Immature natural killer cell (primary cell): ENCODE measurements at regions not wholly inside any gene's neighbourhood (a gene's known extent, or its start where the extent isn't known, plus 50 kb on each side); places are given as distances from the start of the nearest gene placed in this dataset.
"Not testable (repeated sequence)": the region's sequence is repeated elsewhere in the genome, so short reads cannot be mapped to it uniquely, and the experiment has no call there.

ENCODE experiments used
- DNase-seq, 3 donors: peaks; one replicate each; pipeline ENCODE4 v3.0.0; 2022; ENCODE audit warnings: mixed read lengths in 1 of 3
- H3K27ac Mint-ChIP-seq, 6 donors: one replicate each; pipeline ENCODE4 v1.8.0; 2020; ENCODE audit warnings: mixed read lengths in 6 of 6, mild to moderate bottlenecking in 5 of 6, inconsistent platforms in 4 of 6, moderate library complexity in 3 of 6
- H3K27me3 Mint-ChIP-seq, 3 donors: one replicate each; pipeline ENCODE4 v1.8.0; 2020 to 2021; ENCODE audit warnings: low read depth in 3 of 3, mild to moderate bottlenecking in 3 of 3, mixed read lengths in 3 of 3, moderate library complexity in 3 of 3, inconsistent platforms in 1 of 3
- H3K36me3 Mint-ChIP-seq, 3 donors: one replicate each; pipeline ENCODE4 v1.8.0; 2020; ENCODE audit warnings: mixed read lengths in 3 of 3, inconsistent platforms in 2 of 3, mild to moderate bottlenecking in 2 of 3
- H3K4me1 Mint-ChIP-seq, 2 donors: one replicate each; pipeline ENCODE4 v1.8.0; 2020; ENCODE audit warnings: inconsistent platforms in 2 of 2, mild to moderate bottlenecking in 2 of 2, mixed read lengths in 2 of 2, moderate library complexity in 1 of 2
- H3K4me3 Mint-ChIP-seq, 5 donors: one replicate each; pipeline ENCODE4 v1.8.0; 2020; ENCODE audit warnings: mild to moderate bottlenecking in 5 of 5, mixed read lengths in 5 of 5, inconsistent platforms in 3 of 5, moderate library complexity in 3 of 5
- H3K9me3 Mint-ChIP-seq, 6 donors: one replicate each; pipeline ENCODE4 v1.8.0; 2020; ENCODE audit warnings: mild to moderate bottlenecking in 6 of 6, mixed read lengths in 6 of 6, inconsistent platforms in 4 of 6, moderate library complexity in 3 of 6

- Mint-ChIP-seq H3K4me1 (no peaks in the 10 kb centered on the region), H3K36me3 (no peaks in the 10 kb centered on the region), H3K27ac (no peak overlapping the region), H3K4me3 (no peak overlapping the region), H3K9me3 (peaks cover 10 to 37% (median 20%) of the 10 kb centered on the region in 6 donors), H3K27me3 (peaks cover 0 to 1% (median 0%) of the 10 kb centered on the region in 3 donors)
- DNase-seq, result no peak
Measured at GRCh38 chr3:84567796-84568195, 391.0 kb upstream of the CADM2 start.

GRCh38 chr3:84573962-84574361 is 384.8 kb upstream of the CADM2 start:
- Mint-ChIP-seq H3K27me3 (peaks cover 0 to 3% (median 1%) of the 10 kb centered on the region in 3 donors), H3K4me3 (no peak overlapping the region), H3K9me3 (peaks cover 13 to 57% (median 42%) of the 10 kb centered on the region in 6 donors), H3K4me1 (no peaks in the 10 kb centered on the region), H3K36me3 (peaks cover 0 to 4% (median 0%) of the 10 kb centered on the region in 3 donors), H3K27ac (no peak overlapping the region)
- no peak for DNase-seq

GRCh38 chr3:84586427-84586826 is 372.4 kb upstream of the CADM2 start:
- Mint-ChIP-seq H3K9me3 (peaks cover 10 to 49% (median 29%) of the 10 kb centered on the region in 6 donors), H3K36me3 (peaks cover 0 to 4% (median 4%) of the 10 kb centered on the region in 3 donors), H3K27me3 (no peaks in the 10 kb centered on the region), H3K4me1 (no peaks in the 10 kb centered on the region), H3K27ac (no peak overlapping the region), H3K4me3 (no peak overlapping the region)
- no peak for DNase-seq

GRCh38 chr3:84600703-84601225 is 358.0 kb upstream of the CADM2 start:
- Mint-ChIP-seq H3K4me1 (no peaks in the 10 kb centered on the region), H3K27me3 (peaks cover 0 to 3% (median 0%) of the 10 kb centered on the region in 3 donors), H3K27ac (no peak overlapping the region)

GRCh38 chr3:84601303-84601702 is 357.5 kb upstream of the CADM2 start:
- Mint-ChIP-seq H3K4me3 (no peak overlapping the region), H3K27ac (no peak overlapping the region), H3K36me3 (peaks cover 0 to 5% (median 0%) of the 10 kb centered on the region in 3 donors), H3K27me3 (peaks cover 0 to 3% (median 0%) of the 10 kb centered on the region in 3 donors), H3K9me3 (peaks cover 1 to 55% (median 18%) of the 10 kb centered on the region in 6 donors), H3K4me1 (no peaks in the 10 kb centered on the region)
- DNase-seq, result no peak

More at GRCh38 chr3:84600703-84601225, 358.0 kb upstream of the CADM2 start:
- DNase-seq, result no peak
- H3K9me3 Mint-ChIP-seq, result peaks cover under 1 to 50% (median 19%) of the 10 kb centered on the region in 6 donors
- H3K36me3 Mint-ChIP-seq, result peaks cover 0 to 5% (median 0%) of the 10 kb centered on the region in 3 donors
- no peak overlapping the region for H3K4me3 Mint-ChIP-seq

GRCh38 chr3:84621823-84622222 is 337.0 kb upstream of the CADM2 start:
- Mint-ChIP-seq H3K4me3 (no peak overlapping the region), H3K27ac (no peak overlapping the region), H3K9me3 (peaks cover 11 to 41% (median 32%) of the 10 kb centered on the region in 6 donors), H3K4me1 (no peaks in the 10 kb centered on the region), H3K36me3 (peaks cover 0 to 5% (median 0%) of the 10 kb centered on the region in 3 donors), H3K27me3 (no peaks in the 10 kb centered on the region)
- DNase-seq, result no peak

- Mint-ChIP-seq H3K4me1 (no peaks in the 10 kb centered on the region), H3K27ac (no peak overlapping the region), H3K4me3 (no peak overlapping the region), H3K36me3 (no peaks in the 10 kb centered on the region), H3K9me3 (peaks cover 8 to 67% (median 29%) of the 10 kb centered on the region in 6 donors), H3K27me3 (no peaks in the 10 kb centered on the region)
- DNase-seq, result no peak
Measured at GRCh38 chr3:84634668-84635067, 324.1 kb upstream of the CADM2 start.

DNA sequence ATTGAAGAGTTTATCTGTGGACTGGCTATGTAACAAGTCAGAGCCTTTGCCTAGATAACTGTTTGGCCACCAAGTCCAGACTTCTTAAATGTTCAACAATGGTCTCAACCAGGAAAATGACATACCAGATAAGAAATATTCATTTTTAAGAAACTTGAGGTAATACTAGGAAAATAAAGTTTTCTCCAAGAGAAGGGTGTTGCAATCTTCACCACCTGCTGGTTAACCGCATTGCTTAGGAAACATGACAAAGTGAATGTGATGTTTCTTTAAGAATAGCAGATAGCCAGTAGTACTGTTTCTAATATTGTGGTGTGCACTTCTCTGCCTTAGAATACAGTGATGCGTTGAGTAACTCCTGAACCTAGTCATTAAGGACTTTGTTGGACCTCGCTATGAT is 321.5 kb upstream of the CADM2 start:
- no peaks in the 10 kb centered on the region for H3K4me1 Mint-ChIP-seq
- DNase-seq, result no peak
- H3K9me3 Mint-ChIP-seq, result peaks cover 11 to 55% (median 28%) of the 10 kb centered on the region in 6 donors
- H3K27me3 Mint-ChIP-seq, result no peaks in the 10 kb centered on the region
- no peak overlapping the region for H3K27ac Mint-ChIP-seq
- H3K36me3 Mint-ChIP-seq, result no peaks in the 10 kb centered on the region
- no peak overlapping the region for H3K4me3 Mint-ChIP-seq

GRCh38 chr3:84666468-84666867 is 292.3 kb upstream of the CADM2 start:
- H3K4me1 Mint-ChIP-seq, result no peaks in the 10 kb centered on the region

DNA sequence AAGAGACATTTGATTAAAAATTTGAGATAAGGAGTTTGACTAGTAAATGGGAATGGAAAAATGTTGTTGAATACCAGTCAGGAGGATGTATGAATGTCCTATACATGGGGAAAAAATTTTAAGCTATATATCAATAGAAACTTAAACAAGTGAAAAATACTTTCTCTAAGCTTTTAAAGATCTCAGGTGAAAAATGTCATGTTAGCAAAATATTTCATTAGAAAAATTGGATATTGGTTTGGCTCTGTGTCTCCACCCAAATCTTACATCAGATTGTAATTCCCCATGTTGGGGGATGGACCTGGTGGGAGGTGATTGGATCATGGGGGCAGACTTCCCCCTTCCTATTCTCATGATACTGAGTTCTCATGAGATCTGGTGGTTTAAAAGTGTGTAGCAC is 279.6 kb upstream of the CADM2 start:
- Mint-ChIP-seq H3K4me3 (no peak overlapping the region), H3K9me3 (peaks cover 16 to 63% (median 43%) of the 10 kb centered on the region in 6 donors), H3K27ac (no peak overlapping the region), H3K36me3 (no peaks in the 10 kb centered on the region), H3K4me1 (no peaks in the 10 kb centered on the region), H3K27me3 (peaks cover 0 to 2% (median 0%) of the 10 kb centered on the region in 3 donors)
- no peak for DNase-seq

More at GRCh38 chr3:84666468-84666867, 292.3 kb upstream of the CADM2 start:
- H3K27me3 Mint-ChIP-seq, result no peaks in the 10 kb centered on the region
- H3K36me3 Mint-ChIP-seq, result no peaks in the 10 kb centered on the region
- H3K9me3 Mint-ChIP-seq, result peaks cover 2 to 22% (median 11%) of the 10 kb centered on the region in 6 donors
- no peak overlapping the region for H3K4me3 Mint-ChIP-seq
- H3K27ac Mint-ChIP-seq, result no peak overlapping the region
- no peak for DNase-seq

DNA sequence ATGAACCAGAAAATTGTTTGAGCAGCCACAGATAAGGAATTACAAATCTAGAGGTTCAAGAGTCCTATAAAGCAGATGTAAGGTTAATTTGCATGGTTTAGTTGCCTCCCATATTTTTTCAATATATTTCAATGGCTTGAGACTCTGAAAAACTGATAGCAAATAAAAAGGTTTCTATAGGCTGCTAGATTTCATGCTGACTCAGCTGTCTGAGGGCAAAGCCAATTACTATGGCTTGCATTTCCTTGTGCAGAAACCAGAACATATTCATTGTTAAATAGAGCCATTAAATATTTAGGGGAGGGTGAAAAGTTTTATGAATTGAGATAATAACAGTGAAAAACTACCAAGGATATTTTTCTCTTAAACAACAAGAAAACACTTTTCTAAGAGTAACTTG is 278.1 kb upstream of the CADM2 start:
- peaks cover 20 to 56% (median 34%) of the 10 kb centered on the region in 6 donors for H3K9me3 Mint-ChIP-seq
- no peak for DNase-seq
- no peaks in the 10 kb centered on the region for H3K36me3 Mint-ChIP-seq
- H3K4me1 Mint-ChIP-seq, result no peaks in the 10 kb centered on the region
- no peaks in the 10 kb centered on the region for H3K27me3 Mint-ChIP-seq
- no peak overlapping the region for H3K4me3 Mint-ChIP-seq
- H3K27ac Mint-ChIP-seq, result no peak overlapping the region

DNA sequence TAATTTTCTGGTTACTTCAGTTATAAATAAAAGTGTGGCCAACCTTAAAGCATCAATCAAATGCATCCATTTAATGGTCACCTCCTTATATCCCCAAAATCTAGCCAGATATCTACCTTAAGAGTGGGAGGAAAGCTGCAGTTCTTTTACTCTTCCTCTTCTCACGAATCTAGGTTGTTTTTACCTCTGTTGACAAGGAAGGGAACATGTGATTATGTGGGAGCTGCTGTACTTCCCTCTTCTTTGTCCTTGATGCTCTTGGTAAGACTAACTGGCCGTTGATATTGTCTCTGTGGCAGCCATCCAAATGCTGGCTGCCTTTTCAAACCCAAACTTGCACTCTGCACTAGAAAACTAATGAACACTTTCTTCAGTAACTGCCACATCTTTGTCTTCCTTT is 275.3 kb upstream of the CADM2 start:
- Mint-ChIP-seq H3K4me1 (no peaks in the 10 kb centered on the region), H3K27ac (no peak overlapping the region), H3K9me3 (peaks cover 20 to 46% (median 24%) of the 10 kb centered on the region in 6 donors), H3K4me3 (no peak overlapping the region), H3K36me3 (no peaks in the 10 kb centered on the region), H3K27me3 (no peaks in the 10 kb centered on the region)
- no peak for DNase-seq

DNA sequence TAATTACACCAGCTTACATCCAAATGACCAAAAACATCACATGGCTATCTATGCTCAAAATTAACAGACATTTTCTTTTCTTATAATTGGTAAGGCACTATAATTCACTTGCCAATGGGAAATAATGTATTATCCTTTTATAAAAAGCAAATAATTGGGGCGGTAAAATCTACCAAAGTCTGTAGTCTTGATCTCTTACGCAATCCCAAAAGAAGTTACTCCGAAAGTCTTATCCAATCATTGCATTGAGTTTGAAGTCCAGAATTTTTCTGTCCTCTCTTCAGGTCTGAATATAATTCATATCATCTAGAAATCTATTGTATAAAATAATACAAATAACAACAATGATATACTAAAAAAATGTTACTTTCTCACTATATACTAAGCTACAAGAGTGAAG is 273.3 kb upstream of the CADM2 start:
- H3K9me3 Mint-ChIP-seq, result peaks cover 22 to 38% (median 24%) of the 10 kb centered on the region in 6 donors
- no peaks in the 10 kb centered on the region for H3K27me3 Mint-ChIP-seq
- H3K36me3 Mint-ChIP-seq, result no peaks in the 10 kb centered on the region
- H3K4me3 Mint-ChIP-seq, result no peak overlapping the region
- H3K27ac Mint-ChIP-seq, result no peak overlapping the region
- H3K4me1 Mint-ChIP-seq, result no peaks in the 10 kb centered on the region
- DNase-seq, result no peak

GRCh38 chr3:84692261-84692660 is 266.5 kb upstream of the CADM2 start:
- Mint-ChIP-seq H3K27me3 (peaks cover 0 to 2% (median 0%) of the 10 kb centered on the region in 3 donors), H3K4me3 (no peak overlapping the region), H3K4me1 (no peaks in the 10 kb centered on the region), H3K27ac (no peak overlapping the region), H3K9me3 (peaks cover 15 to 47% (median 32%) of the 10 kb centered on the region in 6 donors), H3K36me3 (peaks cover 0 to 4% (median 0%) of the 10 kb centered on the region in 3 donors)
- no peak for DNase-seq

GRCh38 chr3:84710288-84710687 is 248.5 kb upstream of the CADM2 start:
- H3K27me3 Mint-ChIP-seq, H3K4me1 Mint-ChIP-seq, H3K36me3 Mint-ChIP-seq, H3K4me3 Mint-ChIP-seq, DNase-seq, H3K27ac Mint-ChIP-seq: not testable (repeated sequence)
- peaks cover 12 to 79% (median 47%) of the 10 kb centered on the region in 6 donors for H3K9me3 Mint-ChIP-seq
